HFFc6 (cell line): ENCODE measurements at regions not wholly inside any gene's neighbourhood (a gene's known extent, or its start where the extent isn't known, plus 50 kb on each side); places are given as distances from the start of the nearest gene placed in this dataset.

Source experiments
- DNase-seq: peaks from one replicate; pipeline ENCODE4 v3.0.0-alpha.2; 2018
- H3K27ac Mint-ChIP-seq: 2 replicates; pipeline ENCODE4 v1.8.0; 2020; ENCODE audit warnings: mild to moderate bottlenecking, mixed read lengths
- H3K27me3 Mint-ChIP-seq: 2 replicates; pipeline ENCODE4 v1.8.0; 2021; ENCODE audit warnings: mild to moderate bottlenecking, moderate library complexity, mixed read lengths; ENCODE audit not compliant: insufficient read depth
- H3K36me3 Mint-ChIP-seq: 2 replicates; pipeline ENCODE4 v1.8.0; 2021; ENCODE audit warnings: low read depth, mixed read lengths
- H3K4me1 Mint-ChIP-seq: 2 replicates; pipeline ENCODE4 v1.8.0; 2020; ENCODE audit warnings: low read depth, mixed read lengths
- H3K4me3 Mint-ChIP-seq: 2 replicates; pipeline ENCODE4 v1.8.0; 2020; ENCODE audit warnings: mild to moderate bottlenecking, moderate library complexity, mixed read lengths
- H3K9me3 Mint-ChIP-seq: 2 replicates; pipeline ENCODE4 v1.8.0; 2020; ENCODE audit warnings: mild to moderate bottlenecking, mixed read lengths
- CTCF ChIP-seq: fragments of 200-600 bp; sonication (generic); IDR thresholded peaks from 2 replicates; pipeline ENCODE4 v1.5.0; 2021; ENCODE audit warnings: antibody characterized with exemption, mild to moderate bottlenecking

- Mint-ChIP-seq H3K4me1 (peaks cover 11% of the 10 kb centered on the region), H3K27ac (no peak overlapping the region), H3K36me3 (no peaks in the 10 kb centered on the region), H3K27me3 (no peaks in the 10 kb centered on the region), H3K4me3 (no peak overlapping the region), H3K9me3 (no peaks in the 10 kb centered on the region)
- peak; percentile 3 for DNase-seq
- no peak for TF ChIP-seq CTCF
These were observed 1814.9 kb downstream of the STIM2 start for GRCh38 chr4:28675582-28675981.

- H3K27me3 Mint-ChIP-seq: no peaks in the 10 kb centered on the region
- TF ChIP-seq CTCF: no peak
- no peak for DNase-seq
- H3K27ac Mint-ChIP-seq: no peak overlapping the region
- peaks cover 11% of the 10 kb centered on the region for H3K4me1 Mint-ChIP-seq
- H3K4me3 Mint-ChIP-seq: no peak overlapping the region
- H3K36me3 Mint-ChIP-seq: no peaks in the 10 kb centered on the region
- H3K9me3 Mint-ChIP-seq: no peaks in the 10 kb centered on the region
These were observed 1817.2 kb downstream of the STIM2 start for GRCh38 chr4:28677808-28678207.

DNA sequence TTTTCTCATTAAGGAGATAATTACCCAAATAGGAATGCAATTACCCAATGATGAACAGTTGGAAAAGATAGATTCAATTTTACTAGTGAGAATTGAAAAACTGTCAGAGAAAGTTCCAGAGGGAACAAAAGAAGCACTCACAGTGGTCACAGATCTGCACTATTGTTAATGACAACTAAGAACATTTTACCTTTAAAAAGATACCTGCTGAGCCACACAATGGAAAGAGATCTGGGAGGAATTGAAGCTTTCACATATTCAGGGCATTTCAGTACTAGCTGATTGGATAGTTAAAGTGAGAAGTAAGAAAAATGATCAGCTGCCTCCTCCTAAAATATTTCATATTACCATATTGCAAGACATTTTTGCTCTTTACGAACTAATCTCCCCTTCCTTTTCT is 1822.2 kb downstream of the STIM2 start:
- H3K27me3 Mint-ChIP-seq: no peaks in the 10 kb centered on the region
- H3K9me3 Mint-ChIP-seq: no peaks in the 10 kb centered on the region
- no peak for TF ChIP-seq CTCF
- no peak overlapping the region for H3K4me3 Mint-ChIP-seq
- H3K36me3 Mint-ChIP-seq: no peaks in the 10 kb centered on the region
- H3K4me1 Mint-ChIP-seq: peaks cover 8% of the 10 kb centered on the region
- no peak for DNase-seq
- no peak overlapping the region for H3K27ac Mint-ChIP-seq

DNA sequence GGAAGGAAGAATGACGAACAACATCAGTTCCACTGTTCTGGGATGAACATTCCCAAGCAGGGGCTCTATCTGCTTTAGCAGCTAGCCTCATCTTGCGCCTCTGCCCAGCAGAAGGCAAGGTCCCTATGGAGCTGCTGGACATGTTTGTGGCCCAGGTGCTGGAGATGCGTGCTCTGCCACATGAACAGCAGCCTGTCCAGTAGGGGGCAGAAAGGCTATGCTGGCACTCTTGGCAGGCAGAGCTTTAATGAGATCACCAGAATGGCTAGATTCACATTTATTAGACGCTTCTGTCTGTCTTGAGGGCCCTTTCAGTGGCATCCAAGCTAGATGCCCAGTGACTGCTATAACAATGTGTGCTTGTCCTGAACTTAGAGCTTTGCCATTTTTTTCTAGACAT is 1826.0 kb downstream of the STIM2 start:
- H3K36me3 Mint-ChIP-seq: no peaks in the 10 kb centered on the region
- peak; percentile 83 for TF ChIP-seq CTCF
- no peak overlapping the region for H3K4me3 Mint-ChIP-seq
- peak; percentile 43 for DNase-seq
- peaks cover 8% of the 10 kb centered on the region for H3K4me1 Mint-ChIP-seq
- H3K27me3 Mint-ChIP-seq: no peaks in the 10 kb centered on the region
- no peak overlapping the region for H3K27ac Mint-ChIP-seq
- no peaks in the 10 kb centered on the region for H3K9me3 Mint-ChIP-seq

DNA sequence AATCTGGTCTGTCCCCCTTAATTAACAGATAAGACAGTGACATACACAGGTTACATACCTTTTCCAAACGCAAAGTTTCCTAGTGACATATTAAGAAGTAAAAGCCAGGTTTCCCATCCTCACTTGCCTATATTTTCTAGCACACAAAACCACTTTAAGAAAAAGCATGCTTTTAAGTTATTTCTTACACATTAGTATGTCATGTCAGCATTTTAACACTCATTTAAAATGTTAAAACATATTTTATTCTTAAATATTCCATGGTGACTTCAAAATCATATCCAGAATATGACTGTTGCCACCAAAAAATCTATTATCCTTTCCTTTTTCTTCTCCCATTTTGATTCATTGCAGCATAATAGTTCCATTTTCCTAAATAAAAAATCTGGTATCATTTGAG is 1830.2 kb downstream of the STIM2 start:
- no peaks in the 10 kb centered on the region for H3K9me3 Mint-ChIP-seq
- TF ChIP-seq CTCF: no peak
- H3K36me3 Mint-ChIP-seq: no peaks in the 10 kb centered on the region
- no peak overlapping the region for H3K4me3 Mint-ChIP-seq
- no peaks in the 10 kb centered on the region for H3K27me3 Mint-ChIP-seq
- peaks cover 8% of the 10 kb centered on the region for H3K4me1 Mint-ChIP-seq
- no peak for DNase-seq
- H3K27ac Mint-ChIP-seq: no peak overlapping the region

- DNase-seq: no peak
These were observed 1841.9 kb downstream of the STIM2 start for GRCh38 chr4:28702571-28702970.

More at GRCh38 chr4:28702571-28702970, 1841.9 kb downstream of the STIM2 start:
- Mint-ChIP-seq H3K4me3 (no peak overlapping the region), H3K9me3 (peaks cover 6% of the 10 kb centered on the region; the same call in 1 of the 2 replicates), H3K27me3 (no peaks in the 10 kb centered on the region), H3K27ac (no peak overlapping the region; the same call in 1 of the 2 replicates), H3K4me1 (peaks cover 9% of the 10 kb centered on the region), H3K36me3 (peaks cover 5% of the 10 kb centered on the region; the same call in 1 of the 2 replicates)
- no peak for TF ChIP-seq CTCF
